NOMO-1 (cell line): ENCODE measurements at regions not wholly inside any gene's neighbourhood (a gene's known extent, or its start where the extent isn't known, plus 50 kb on each side); places are given as distances from the start of the nearest gene placed in this dataset.
"Not testable (repeated sequence)": the region's sequence is repeated elsewhere in the genome, so short reads cannot be mapped to it uniquely, and the experiment has no call there.

Source experiments
- DNase-seq, 2 experiments: peaks; one replicate each; lab custom pipeline; 2025; ENCODE audit not compliant: unreplicated experiment in 2 of 2; lab: John Stamatoyannopoulos, UW

DNA sequence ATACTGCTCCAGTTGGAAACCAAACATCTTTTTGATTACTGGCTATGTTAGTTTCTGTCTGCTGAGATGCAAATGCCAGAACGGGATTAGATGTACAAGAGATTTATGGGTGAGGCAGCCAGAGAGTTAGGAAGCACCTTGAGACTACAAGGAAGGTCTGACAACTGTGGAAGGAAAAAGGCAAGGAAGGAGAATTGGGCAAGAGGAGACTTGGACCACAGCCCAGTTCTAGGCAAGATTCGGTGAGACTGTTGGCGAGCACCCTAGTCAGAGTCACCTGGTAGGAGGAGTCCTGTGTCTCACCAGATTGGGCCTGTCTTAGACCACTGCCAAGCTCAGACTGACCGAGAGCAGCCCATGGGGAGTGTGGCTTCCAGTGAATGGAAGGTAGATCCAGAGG, 91.8 kb upstream of the F13A1 start:
- DNase-seq: no peak

GRCh38 chr6:6412700-6413099, 92.2 kb upstream of the F13A1 start:
- no peak for DNase-seq

GRCh38 chr6:6414931-6415330, 94.5 kb upstream of the F13A1 start:
- DNase-seq: peak; percentile 14 to 59

GRCh38 chr6:6417475-6417874, 97.0 kb upstream of the F13A1 start:
- DNase-seq: no peak

- DNase-seq: no peak
Measured at GRCh38 chr6:6418421-6418820, 98.0 kb upstream of the F13A1 start.

GRCh38 chr6:6420107-6420506, 99.6 kb upstream of the F13A1 start:
- no peak for DNase-seq

GRCh38 chr6:6434151-6434550, 113.7 kb upstream of the F13A1 start:
- no peak for DNase-seq

DNA sequence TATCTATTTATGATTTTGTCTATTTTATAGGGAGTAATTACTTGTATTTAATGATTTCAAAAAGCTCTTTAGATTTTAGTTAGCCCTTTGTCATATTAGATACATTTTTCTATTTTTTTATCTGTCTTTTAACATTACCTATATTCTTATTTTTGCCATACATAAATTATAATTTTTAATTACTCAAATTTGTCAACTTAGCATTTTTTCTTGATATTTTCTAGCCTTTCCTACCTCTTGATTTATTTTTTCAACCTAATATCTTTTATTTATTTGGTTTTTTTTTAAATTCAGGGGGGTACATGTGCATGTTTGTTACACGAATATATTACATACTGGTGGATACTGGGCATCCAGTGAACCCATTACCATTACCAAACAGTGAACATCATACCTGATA, 114.3 kb upstream of the F13A1 start:
- no peak for DNase-seq

GRCh38 chr6:6436366-6436765, 115.9 kb upstream of the F13A1 start:
- DNase-seq: no peak

GRCh38 chr6:6436946-6437345, 116.5 kb upstream of the F13A1 start:
- DNase-seq: no peak

DNA sequence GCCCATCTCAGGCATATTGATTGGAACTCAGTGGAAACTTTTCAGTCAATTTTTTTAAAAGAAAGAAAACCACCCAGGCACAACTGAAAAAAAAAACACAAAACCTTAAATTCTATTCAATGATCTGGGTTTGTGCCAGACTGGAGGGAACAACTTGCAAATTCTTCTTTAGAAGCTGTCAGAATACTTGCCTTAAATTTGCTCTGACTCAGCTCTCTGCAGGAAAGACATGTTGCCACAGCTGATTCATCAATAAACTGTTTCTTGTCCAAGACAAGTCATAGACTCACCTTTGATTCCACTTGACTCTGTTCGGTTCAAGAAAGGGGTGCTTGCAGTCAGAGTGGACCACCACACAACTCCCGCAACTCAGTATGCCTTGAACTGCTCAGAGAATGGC, 117.8 kb upstream of the F13A1 start:
- DNase-seq: no peak

DNA sequence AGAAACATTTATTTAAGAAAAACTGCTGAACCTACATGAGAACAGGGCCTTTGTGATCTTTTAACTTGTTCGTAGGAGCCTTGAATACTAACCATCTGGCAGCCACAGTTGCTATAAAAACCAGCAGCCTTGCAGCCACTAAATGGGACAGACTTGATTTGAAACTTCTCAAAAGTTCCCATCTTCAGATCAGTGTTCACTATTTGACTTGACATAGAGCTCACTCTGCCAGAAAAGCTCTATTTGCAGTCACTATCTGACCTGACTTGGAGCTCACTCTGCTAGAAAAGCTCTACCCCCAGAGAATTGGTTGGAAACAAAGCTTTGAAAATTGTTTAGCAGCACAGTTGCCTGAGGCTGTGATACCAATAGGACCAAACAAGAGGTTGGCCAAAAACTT, 119.3 kb upstream of the F13A1 start:
- no peak for DNase-seq

- DNase-seq: no peak
Measured at GRCh38 chr6:6452002-6452401, 131.5 kb upstream of the F13A1 start.

DNA sequence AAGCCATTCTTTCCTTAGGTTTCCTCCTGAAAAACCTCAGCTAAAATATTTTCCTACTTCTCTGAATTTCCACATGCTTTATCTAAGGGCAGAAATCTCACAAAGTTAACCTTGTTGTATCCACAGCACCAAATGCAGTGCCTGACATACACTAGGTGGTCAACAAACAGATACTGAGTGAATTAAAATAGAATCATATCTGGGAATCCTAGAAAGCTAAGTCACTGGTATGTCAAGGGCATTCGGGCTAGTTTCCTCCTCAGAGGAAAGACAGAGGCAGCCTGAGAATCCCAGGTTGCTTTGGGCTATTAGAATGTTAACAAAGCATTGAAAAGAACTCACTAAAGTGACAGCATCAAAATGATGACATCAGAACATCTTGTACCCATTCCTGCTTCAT, 132.7 kb upstream of the F13A1 start:
- no peak for DNase-seq

DNA sequence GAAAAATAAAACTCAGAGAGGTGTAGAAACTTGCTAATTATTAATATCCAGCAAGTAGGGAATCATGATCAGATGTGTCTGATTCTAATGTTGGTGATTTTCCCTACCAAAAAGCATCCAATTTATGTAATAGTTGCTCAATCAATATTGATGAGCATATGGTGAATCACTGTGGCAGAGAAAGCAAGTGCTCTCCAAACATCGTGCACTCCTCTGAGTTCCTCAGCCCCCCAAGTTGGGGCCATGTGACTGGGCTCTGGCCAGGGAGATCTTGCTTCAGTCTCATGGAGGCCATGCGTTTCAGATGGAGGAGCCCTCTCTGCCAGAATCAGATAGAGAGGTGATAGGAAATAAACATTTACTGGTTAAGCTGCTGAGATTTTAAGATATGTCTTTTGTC, 133.2 kb upstream of the LY86 start:
- no peak for DNase-seq

GRCh38 chr6:6458172-6458571, 130.3 kb upstream of the LY86 start:
- no peak for DNase-seq

DNA sequence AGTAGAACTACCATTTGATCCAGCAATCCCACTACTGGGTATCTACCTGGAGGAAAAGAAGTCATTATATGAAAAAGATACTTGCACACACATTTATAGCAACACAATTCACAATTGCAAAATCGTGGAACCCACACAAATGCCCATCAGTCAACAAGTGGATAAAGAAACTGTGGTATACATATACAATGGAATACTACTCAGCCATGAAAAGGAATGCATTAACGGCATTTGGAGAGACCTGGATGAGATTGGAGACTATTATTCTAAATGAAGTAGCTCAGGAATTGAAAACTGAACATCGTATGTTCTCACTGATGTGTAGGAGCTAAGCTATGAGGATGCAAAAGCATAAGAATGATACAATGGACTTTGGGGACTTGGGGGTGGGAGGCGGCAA, 128.6 kb upstream of the LY86 start:
- DNase-seq: not testable (repeated sequence)

GRCh38 chr6:6460416-6460815, 128.1 kb upstream of the LY86 start:
- DNase-seq: no peak

GRCh38 chr6:6461138-6461537, 127.4 kb upstream of the LY86 start:
- no peak for DNase-seq

DNA sequence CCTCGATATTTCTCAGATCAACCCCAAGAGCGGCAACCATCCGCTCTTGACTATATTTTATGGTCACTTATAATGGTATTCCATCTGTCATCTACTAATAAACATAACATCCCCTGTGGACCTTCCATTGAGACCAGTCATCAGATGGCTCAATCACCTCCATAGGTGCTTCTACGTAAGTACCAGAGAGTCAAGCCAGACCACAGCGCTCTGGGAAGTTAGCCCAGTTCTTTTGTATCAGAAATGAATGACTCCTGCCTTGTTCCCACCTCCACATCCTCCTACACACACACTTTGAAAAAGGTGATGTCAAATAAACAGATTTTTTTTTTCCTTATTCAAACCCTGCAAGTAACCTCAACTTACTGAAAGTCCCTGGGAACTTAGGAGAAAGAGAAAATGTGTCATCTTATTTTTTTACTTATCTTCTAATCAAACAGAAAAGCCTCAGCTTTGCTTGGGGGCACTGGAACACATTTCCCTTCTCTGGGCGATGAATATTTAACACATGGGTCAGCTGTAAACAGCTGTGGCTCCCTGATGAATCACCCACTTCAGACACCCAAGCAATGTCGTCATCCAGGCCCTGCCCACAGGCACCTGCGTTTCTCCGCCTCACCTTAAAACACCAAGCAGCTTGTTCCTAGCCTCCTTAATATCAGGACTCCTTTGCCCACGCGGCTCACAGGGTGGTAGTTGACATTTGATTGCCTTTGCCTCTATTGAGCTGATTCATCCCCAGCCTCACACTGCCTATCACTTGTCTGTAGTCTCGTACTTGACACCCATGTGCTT, 121.4 kb upstream of the LY86 start:
- no peak for DNase-seq

DNA sequence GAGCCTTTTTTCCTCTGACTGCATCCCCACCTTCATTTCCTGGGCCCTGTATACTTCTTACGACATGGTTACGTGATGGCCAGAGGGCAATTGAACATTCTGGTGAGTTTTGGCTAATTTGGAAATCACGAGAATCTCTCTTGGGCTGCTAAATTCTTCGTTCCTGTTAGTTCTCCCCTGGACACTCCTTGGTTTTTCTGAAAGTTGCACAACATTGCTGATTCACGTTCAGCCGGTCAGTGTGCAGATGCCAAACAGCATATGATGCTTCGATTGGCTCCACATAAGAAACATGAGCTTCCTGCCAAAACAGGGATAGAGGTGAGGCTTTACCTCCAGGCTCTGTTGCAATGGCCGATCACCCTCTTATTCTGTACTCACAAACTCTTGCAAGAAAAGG, 119.4 kb upstream of the LY86 start:
- peak; percentile 37 to 72 for DNase-seq

DNA sequence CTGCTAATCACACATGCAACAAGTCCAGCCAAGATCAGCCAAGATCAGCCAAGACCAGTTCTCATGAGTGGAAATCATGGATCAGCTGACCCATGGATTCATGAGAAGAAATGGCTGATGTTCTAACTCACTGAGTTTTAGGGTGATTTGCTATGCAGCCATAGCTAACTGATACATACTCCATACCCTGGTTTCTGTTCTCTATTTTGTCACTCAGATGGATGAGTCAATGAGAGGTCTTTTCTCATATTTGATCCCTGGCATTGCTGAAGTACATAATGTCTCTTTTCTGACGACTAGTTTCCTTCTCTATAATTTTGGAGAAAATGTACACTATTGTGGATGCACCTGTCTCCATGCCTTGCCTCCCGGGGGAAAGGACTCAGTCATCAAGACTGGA, 118.4 kb upstream of the LY86 start:
- DNase-seq: peak in 1 of 2 experiments; percentile 23

DNA sequence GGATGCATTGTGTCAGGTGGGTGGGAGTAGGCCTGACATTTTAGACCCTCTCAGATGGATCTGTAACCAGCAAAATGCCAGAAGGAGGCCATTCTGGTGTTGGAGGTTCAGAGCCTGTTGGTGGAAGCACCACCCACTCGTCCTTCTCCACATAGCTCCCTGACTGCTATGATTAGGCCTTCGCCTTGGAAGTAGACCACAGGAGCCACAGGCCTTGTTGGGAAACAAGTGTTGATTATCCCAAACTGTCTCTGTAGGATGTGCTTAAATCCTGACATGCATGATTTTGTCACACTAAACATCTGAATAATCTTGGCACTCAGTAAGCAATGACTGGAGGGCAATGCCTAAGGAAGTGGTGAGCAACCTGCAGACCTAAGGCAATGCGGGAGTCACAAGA, 117.2 kb upstream of the LY86 start:
- no peak for DNase-seq
